A549 (cell line): ENCODE measurements at regions not wholly inside any gene's neighbourhood (a gene's known extent, or its start where the extent isn't known, plus 50 kb on each side); places are given as distances from the start of the nearest gene placed in this dataset.
"Not testable (repeated sequence)": the region's sequence is repeated elsewhere in the genome, so short reads cannot be mapped to it uniquely, and the experiment has no call there.

Experiments
- EP300 ChIP-seq, 2 experiments: fragments of >200 bp; sonication (Bioruptor Twin); formaldehyde crosslinking; IDR thresholded peaks; 2 replicates in 1 of 2; 3 replicates in 1 of 2; pipeline ENCODE4 v1.6.1; 2016 to 2017
- RFX5 ChIP-seq: fragments of 450-650 bp; IDR thresholded peaks from 2 replicates; pipeline ENCODE4 v1.7.1; 2014; ENCODE audit warnings: antibody characterized with exemption, mild to moderate bottlenecking, moderate library complexity
- TF ChIP-seq, protein P1 (sequence below): fragments of >200 bp; sonication (Bioruptor Twin); formaldehyde crosslinking; IDR thresholded peaks from 3 replicates; pipeline ENCODE4 v1.5.1; 2016
- TF ChIP-seq, protein P2 (sequence below): fragments of 250-450 bp; sonication (Bioruptor Pico); IDR thresholded peaks from 2 replicates; pipeline ENCODE4 v1.5.0; 2021; ENCODE audit warnings: mild to moderate bottlenecking, moderate library complexity, borderline replicate concordance
- TF ChIP-seq, protein P3 (sequence below): fragments of 200-600 bp; sonication (generic); IDR thresholded peaks from 2 replicates; pipeline ENCODE4 v1.6.1; 2016; ENCODE audit warnings: antibody characterized with exemption, mild to moderate bottlenecking, moderate library complexity

DNA sequence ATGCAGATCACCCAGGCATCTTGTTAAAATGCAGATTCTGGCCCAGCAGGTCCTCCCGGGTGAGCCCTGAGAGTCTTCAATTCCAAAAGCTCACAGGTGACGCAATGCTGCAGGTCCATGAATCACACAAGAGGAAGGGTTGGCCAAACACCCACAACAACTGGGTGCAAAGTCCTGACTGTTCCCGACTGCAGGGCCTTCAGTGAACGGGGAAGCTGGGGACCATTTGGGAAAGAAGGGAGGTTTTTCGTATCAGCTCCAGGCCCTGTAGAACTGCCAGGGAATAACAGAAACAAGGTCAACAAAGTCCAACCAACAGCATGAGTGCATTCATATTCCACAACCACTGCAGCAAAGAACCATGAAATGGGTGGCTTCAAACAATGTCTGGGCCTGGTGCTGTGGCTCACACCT is 106.1 kb upstream of the ROPN1B start:
- TF ChIP-seq EP300 (IDR thresholded peaks at IDR 0.05); RFX5: not testable (repeated sequence)
- TF ChIP-seq, protein P1, sequence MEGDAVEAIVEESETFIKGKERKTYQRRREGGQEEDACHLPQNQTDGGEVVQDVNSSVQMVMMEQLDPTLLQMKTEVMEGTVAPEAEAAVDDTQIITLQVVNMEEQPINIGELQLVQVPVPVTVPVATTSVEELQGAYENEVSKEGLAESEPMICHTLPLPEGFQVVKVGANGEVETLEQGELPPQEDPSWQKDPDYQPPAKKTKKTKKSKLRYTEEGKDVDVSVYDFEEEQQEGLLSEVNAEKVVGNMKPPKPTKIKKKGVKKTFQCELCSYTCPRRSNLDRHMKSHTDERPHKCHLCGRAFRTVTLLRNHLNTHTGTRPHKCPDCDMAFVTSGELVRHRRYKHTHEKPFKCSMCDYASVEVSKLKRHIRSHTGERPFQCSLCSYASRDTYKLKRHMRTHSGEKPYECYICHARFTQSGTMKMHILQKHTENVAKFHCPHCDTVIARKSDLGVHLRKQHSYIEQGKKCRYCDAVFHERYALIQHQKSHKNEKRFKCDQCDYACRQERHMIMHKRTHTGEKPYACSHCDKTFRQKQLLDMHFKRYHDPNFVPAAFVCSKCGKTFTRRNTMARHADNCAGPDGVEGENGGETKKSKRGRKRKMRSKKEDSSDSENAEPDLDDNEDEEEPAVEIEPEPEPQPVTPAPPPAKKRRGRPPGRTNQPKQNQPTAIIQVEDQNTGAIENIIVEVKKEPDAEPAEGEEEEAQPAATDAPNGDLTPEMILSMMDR: not testable (repeated sequence)
- TF ChIP-seq, protein P2, sequence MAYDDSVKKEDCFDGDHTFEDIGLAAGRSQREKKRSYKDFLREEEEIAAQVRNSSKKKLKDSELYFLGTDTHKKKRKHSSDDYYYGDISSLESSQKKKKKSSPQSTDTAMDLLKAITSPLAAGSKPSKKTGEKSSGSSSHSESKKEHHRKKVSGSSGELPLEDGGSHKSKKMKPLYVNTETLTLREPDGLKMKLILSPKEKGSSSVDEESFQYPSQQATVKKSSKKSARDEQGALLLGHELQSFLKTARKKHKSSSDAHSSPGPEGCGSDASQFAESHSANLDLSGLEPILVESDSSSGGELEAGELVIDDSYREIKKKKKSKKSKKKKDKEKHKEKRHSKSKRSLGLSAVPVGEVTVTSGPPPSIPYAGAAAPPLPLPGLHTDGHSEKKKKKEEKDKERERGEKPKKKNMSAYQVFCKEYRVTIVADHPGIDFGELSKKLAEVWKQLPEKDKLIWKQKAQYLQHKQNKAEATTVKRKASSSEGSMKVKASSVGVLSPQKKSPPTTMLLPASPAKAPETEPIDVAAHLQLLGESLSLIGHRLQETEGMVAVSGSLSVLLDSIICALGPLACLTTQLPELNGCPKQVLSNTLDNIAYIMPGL (CRISPR knock-in tag): not testable (repeated sequence)
- TF ChIP-seq, protein P3, sequence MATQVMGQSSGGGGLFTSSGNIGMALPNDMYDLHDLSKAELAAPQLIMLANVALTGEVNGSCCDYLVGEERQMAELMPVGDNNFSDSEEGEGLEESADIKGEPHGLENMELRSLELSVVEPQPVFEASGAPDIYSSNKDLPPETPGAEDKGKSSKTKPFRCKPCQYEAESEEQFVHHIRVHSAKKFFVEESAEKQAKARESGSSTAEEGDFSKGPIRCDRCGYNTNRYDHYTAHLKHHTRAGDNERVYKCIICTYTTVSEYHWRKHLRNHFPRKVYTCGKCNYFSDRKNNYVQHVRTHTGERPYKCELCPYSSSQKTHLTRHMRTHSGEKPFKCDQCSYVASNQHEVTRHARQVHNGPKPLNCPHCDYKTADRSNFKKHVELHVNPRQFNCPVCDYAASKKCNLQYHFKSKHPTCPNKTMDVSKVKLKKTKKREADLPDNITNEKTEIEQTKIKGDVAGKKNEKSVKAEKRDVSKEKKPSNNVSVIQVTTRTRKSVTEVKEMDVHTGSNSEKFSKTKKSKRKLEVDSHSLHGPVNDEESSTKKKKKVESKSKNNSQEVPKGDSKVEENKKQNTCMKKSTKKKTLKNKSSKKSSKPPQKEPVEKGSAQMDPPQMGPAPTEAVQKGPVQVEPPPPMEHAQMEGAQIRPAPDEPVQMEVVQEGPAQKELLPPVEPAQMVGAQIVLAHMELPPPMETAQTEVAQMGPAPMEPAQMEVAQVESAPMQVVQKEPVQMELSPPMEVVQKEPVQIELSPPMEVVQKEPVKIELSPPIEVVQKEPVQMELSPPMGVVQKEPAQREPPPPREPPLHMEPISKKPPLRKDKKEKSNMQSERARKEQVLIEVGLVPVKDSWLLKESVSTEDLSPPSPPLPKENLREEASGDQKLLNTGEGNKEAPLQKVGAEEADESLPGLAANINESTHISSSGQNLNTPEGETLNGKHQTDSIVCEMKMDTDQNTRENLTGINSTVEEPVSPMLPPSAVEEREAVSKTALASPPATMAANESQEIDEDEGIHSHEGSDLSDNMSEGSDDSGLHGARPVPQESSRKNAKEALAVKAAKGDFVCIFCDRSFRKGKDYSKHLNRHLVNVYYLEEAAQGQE: not testable (repeated sequence)
